Heart right ventricle (tissue), 16 donors: ENCODE measurements at regions not wholly inside any gene's neighbourhood (a gene's known extent, or its start where the extent isn't known, plus 50 kb on each side); places are given as distances from the start of the nearest gene placed in this dataset.

Experiments
- ATAC-seq, 8 donors: fragments of 200-7000 bp; cut with Tn5 transposase; one replicate each; pipeline ENCODE4 v1.9.1; 2020; ENCODE audit warnings: mild to moderate bottlenecking in 8 of 8, moderate library complexity in 8 of 8, moderate number of reproducible peaks in 1 of 8
- DNase-seq, 2 donors: peaks; one replicate each; pipeline ENCODE4 v3.0.0-alpha.2; 2020
- H3K27ac ChIP-seq, 10 donors: fragments of 200-600 bp; sonication (generic) in 2 of 10; one replicate each; pipeline versions ENCODE4 v1.5.0 to v1.8.0; 2020 to 2022; ENCODE audit warnings: mild to moderate bottlenecking in 3 of 10
- H3K27me3 ChIP-seq, 7 donors: fragments of 200-600 bp; one replicate each; pipeline ENCODE4 v1.8.0; 2021 to 2022; ENCODE audit warnings: mild to moderate bottlenecking in 2 of 7
- H3K36me3 ChIP-seq, 9 donors: fragments of 200-600 bp; sonication (generic) in 1 of 9; one replicate each; pipeline versions ENCODE4 v1.5.0 to v1.8.0; 2020 to 2022; ENCODE audit warnings: mild to moderate bottlenecking in 2 of 9
- H3K4me1 ChIP-seq, 9 donors: fragments of 200-600 bp; sonication (generic) in 1 of 9; one replicate each; pipeline versions ENCODE4 v1.5.0 to v1.8.0; 2020 to 2022; ENCODE audit warnings: mild to moderate bottlenecking in 4 of 9
- H3K4me3 ChIP-seq, 10 donors: fragments of 200-600 bp; sonication (generic) in 2 of 10; one replicate each; pipeline versions ENCODE4 v1.5.0 to v1.8.0; 2020 to 2022; ENCODE audit warnings: mild to moderate bottlenecking in 7 of 10, moderate library complexity in 2 of 10
- H3K9me3 ChIP-seq, 11 donors: fragments of 200-600 bp in 10 of 11; sonication (generic) in 2 of 11; one replicate each; pipeline versions ENCODE4 v1.5.0 to v1.8.0; 2013 to 2022; ENCODE audit warnings: mild to moderate bottlenecking in 2 of 11, control low read depth in 1 of 11, moderate library complexity in 1 of 11
- CTCF ChIP-seq, 9 donors: fragments of 200-600 bp; sonication (generic) in 2 of 9; IDR thresholded peaks; one replicate each; pipeline versions ENCODE4 v1.5.0 to v1.8.0; 2021 to 2022; ENCODE audit warnings: antibody characterized with exemption in 9 of 9, mild to moderate bottlenecking in 5 of 9, moderate library complexity in 1 of 9
- WGBS, 2 donors: extraction: QIAGEN DNeasy Blood & Tissue Kit; methylation state at CpG; one replicate each; pipeline ENCODE4 v1.1.7; 2013; ENCODE audit warnings: inconsistent platforms in 1 of 2; 5-methylcytosine and 5-hydroxymethylcytosine counted together
- intact Hi-C, 10 donors: fragments of 100-400 bp; cut with DNase I; formaldehyde crosslinking; loops; one replicate each; pipeline versions ENCODE4 v1.11.1 to v1.14.2; 2022
- donor health status: Arrhythmogenic right ventricular cardiomyopathy.
- donor health status: ischemic (EF 13 %, LVEDD 7.1; RV severe dilation, severe dysfunction).
- donor health status: healthy with polysubstance abuse.
- donor health status: DM: no; HTN: yes; CAD: no.
- donor health status: DM: no; HTN: no; CAD: no.
- donor health status: ischemic (EF 25% LVEDD 6.9; RV normal size, moderate dysfunction).
- donor health status: ischemic (EF 25% LVEDD 5.7; RV mildly dilated, moderate dysfunction).
- donor health status: healthy.
- donor health status: DM: yes; HTN: yes; CAD: no.
- donor health status: Ischemic cardiomyopathy.
- donor health status: ischemic (EF 35%, LVEDD 5.7; RV mildly dilated, moderate dysfunction).
- donor health status: nonischemic (EF 11% LVEDD 7.7; RV severe dilation, severe dysfunction).
- donor health status: DM: yes; HTN: yes; CAD: no.
- donor health status: PGD.
- donor health status: ischemic (EF 29% LVEDD 5.4; RV normal size, mild dysfunction).
- donor health status: nonischemic (EF 23%, LVEDD 6.1; RV moderate dilation, normal function).

GRCh38 chr3:83928391-83928790, 1030.4 kb upstream of the CADM2 start:
- DNase-seq (no peak), ATAC-seq (no peak)

GRCh38 chr3:83928903-83929302, 1029.9 kb upstream of the CADM2 start:
- no peak overlapping the region for H3K27ac ChIP-seq
- no peaks in the 10 kb centered on the region for H3K4me1 ChIP-seq
- no peak for TF ChIP-seq CTCF (IDR thresholded peaks at IDR 0.05)
- H3K9me3 ChIP-seq = peaks cover 0 to 59% (median 20%) of the 10 kb centered on the region in 11 donors
- no peaks in the 10 kb centered on the region for H3K36me3 ChIP-seq
- WGBS, 2 donors = 69 to 79% methylated on average over 2 of the region's 2 CpGs
- no peak overlapping the region for H3K4me3 ChIP-seq
- ATAC-seq (no peak), DNase-seq (no peak)
- intact Hi-C loops = no loop called here
- no peaks in the 10 kb centered on the region for H3K27me3 ChIP-seq

More at GRCh38 chr3:83928391-83928790, 1030.4 kb upstream of the CADM2 start:
- intact Hi-C loops = no loop called here
- Histone ChIP-seq H3K4me1 (no peaks in the 10 kb centered on the region), H3K27ac (no peak overlapping the region), H3K4me3 (no peak overlapping the region), H3K9me3 (peaks cover 0 to 60% (median 20%) of the 10 kb centered on the region in 11 donors), H3K36me3 (no peaks in the 10 kb centered on the region), H3K27me3 (no peaks in the 10 kb centered on the region)
- WGBS, 2 donors = 60 to 63% methylated on average over 3 of the region's 3 CpGs
- peak in 1 of 9 donors; percentile 7 for TF ChIP-seq CTCF (IDR thresholded peaks at IDR 0.05)

- peaks cover 0 to 34% (median 7%) of the 10 kb centered on the region in 11 donors for H3K9me3 ChIP-seq
- ATAC-seq (no peak), DNase-seq (no peak)
- H3K27ac ChIP-seq = no peak overlapping the region
- no peaks in the 10 kb centered on the region for H3K27me3 ChIP-seq
- intact Hi-C loops = no loop called here
- no peaks in the 10 kb centered on the region for H3K4me1 ChIP-seq
- H3K4me3 ChIP-seq = no peak overlapping the region
- TF ChIP-seq CTCF (IDR thresholded peaks at IDR 0.05) = no peak
- WGBS, 2 donors = 58 to 68% methylated on average over 4 of the region's 4 CpGs
- H3K36me3 ChIP-seq = no peaks in the 10 kb centered on the region
Observed at GRCh38 chr3:83934192-83935021, 1024.4 kb upstream of the CADM2 start.

- no peak for TF ChIP-seq CTCF (IDR thresholded peaks at IDR 0.05)
- H3K36me3 ChIP-seq = no peaks in the 10 kb centered on the region
- no peak for DNase-seq
- intact Hi-C loops = no loop called here
- no peak overlapping the region for H3K4me3 ChIP-seq
- peaks cover 0 to 13% (median 0%) of the 10 kb centered on the region in 11 donors for H3K9me3 ChIP-seq
- H3K27me3 ChIP-seq = no peaks in the 10 kb centered on the region
- WGBS, 2 donors = 74 to 82% methylated on average over 2 of the region's 2 CpGs
- no peak overlapping the region for H3K27ac ChIP-seq
- H3K4me1 ChIP-seq = no peaks in the 10 kb centered on the region
- no peak for ATAC-seq
Observed at GRCh38 chr3:83938491-83938890, 1020.3 kb upstream of the CADM2 start.
